ENCODE measurements at regions not wholly inside any gene's neighbourhood (a gene's known extent, or its start where the extent isn't known, plus 50 kb on each side); places are given as distances from the start of the nearest gene placed in this dataset.

- DNase-seq (ENCODE audit: low spot score) = no peak
Observed at GRCh38 chr21:34192646-34193285, 119.4 kb downstream of the MRPS6 start.

DNA sequence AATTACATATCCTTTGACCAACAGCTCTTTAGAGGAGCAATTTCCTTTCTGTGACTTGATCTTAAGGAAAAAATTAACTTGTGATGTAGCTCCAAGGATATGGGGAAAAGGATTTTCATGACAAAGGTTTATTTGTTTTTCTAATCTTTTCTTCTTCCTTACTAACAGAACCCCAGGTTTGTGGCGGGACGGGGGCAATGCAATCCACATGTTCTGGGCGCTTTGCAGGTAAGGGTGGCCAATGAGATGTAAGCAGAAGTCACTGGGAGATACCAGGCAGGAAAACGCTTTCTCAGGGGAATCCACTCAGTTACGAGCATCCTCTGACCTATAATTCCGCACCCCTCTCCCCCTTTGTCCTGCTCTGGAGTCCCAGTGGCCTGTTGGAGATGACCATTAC, 122.0 kb downstream of the MRPS6 start:
- no peak for DNase-seq (ENCODE audit: low spot score)

DNA sequence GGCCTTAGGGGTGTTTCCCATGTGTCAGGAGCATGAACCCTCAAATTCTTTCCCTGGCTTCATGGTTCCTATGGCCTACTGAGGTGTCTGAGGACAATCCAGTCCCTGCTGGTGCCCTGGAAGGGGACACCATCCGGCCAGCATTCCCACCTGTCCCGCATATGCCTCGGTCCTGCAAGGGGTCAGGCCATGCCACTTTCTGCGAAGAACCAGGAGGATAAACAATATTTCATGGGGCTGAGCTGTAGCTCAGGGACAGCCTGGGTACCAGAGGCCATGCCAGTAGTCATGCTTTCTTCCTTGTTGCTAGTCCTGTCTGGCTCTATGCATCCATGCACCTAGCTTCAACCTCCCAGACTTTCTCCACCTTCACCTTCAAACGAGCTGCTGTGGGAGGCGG, 123.6 kb downstream of the MRPS6 start:
- no peak for DNase-seq (ENCODE audit: low spot score)

GRCh38 chr21:34197561-34197960, 124.2 kb downstream of the MRPS6 start:
- DNase-seq (ENCODE audit: low spot score) = no peak

GRCh38 chr21:34198231-34199120, 125.1 kb downstream of the MRPS6 start:
- no peak for DNase-seq (ENCODE audit: low spot score)

DNA sequence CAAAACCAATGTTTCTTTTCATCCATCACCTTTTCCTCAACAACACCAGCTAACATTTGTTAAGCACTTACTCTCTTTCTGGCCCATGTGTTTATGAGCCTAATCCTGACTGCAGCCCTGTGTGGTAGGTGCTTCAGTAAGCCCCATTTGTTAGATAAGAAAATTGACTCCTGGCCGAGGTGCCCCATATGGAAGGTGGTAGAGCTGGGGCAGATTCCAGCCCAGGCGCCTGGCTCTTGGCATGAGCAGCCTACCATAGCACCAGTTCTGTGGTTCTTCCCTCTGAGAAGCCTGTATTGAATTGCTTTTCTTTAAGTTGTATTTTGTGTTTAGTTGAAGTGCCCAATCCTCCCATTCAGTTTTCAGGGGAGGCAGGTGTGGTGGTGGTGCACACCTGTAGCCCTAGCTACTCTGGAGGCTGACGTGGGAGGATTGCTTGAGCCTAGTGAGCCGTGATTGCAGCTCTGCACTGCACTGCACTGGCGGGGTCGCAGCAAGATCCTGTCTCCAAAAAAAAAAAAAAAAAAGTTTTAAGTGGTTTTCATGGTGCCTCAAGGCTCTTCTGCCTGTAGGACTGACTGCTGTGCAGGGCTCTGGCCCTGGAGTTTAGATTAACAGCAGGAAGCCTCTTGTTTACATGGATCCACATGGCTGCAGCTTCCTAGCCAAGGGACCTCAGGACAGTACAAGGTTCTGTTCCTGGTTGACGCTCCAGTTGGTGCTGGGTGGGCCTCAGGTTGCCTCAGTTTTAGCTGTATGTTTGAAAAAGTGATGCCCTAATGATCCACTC, 125.9 kb downstream of the MRPS6 start:
- no peak for DNase-seq (ENCODE audit: low spot score)

DNA sequence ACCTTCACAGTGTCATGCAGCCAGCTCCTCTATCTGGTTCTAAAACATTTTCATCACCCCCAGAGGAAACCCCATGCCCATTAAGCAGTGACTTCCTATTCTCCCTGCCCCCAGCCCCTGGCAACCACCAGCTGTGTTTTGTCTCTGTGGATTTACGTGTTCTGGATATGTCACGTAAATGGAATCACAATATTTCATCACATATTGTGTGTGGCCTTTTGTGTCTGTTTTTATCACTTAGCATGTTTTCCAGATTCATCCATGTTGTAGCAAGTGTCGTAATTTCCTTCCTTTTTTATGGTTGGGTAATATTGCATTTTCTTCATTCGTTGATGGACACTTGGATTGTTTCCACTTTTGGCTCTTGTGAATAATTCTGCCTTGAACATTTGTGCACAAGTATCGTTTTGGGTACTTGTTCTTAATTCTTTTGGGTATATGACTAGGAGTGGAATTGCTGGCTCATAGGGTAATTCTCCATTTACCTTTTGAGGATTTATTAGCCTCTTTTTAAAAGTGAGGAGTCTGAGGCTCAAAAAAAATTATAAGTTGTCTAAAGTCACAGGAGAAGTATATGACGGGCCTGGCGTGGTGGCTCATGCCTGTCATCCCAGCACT, 127.0 kb downstream of the MRPS6 start:
- DNase-seq (ENCODE audit: low spot score) = no peak

DNA sequence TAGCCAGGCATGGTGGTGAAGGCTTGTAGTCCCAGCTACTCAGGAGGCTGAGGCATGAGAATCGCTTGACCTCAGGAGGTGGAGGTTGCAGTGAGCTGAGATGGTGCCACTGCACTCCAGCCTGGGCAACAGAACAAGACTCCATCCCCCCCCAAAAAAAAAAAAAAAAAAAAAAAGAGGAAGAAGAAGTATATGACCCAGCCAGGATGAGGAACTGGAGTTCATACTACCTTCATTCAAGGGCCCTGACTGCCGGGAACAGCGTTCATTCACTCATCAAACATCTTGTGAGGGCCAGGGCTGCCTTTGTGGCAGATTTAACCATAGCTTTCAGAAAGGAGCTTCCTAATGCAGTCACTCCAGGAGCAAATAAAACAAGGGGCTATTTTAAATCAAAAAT, 127.6 kb downstream of the MRPS6 start:
- no peak for DNase-seq (ENCODE audit: low spot score)

DNA sequence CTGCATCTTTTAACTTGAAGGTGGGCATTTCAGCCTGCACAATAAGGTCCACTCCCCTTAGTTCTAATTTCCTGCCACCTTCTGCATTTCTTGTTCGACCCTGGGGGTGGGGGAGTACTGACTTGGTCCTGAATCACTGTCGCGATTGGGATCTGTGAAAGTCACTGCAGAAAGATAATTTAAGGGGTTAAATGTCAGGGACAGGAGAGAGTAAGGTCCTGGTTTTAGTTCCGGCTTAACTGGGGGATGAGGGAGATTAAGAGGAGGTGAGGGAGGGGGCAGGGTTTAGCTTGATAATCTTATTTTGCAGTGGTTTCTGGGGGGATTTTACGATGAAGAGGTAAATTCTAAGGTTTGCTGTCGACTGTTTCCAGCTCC, 128.1 kb downstream of the MRPS6 start:
- DNase-seq (ENCODE audit: low spot score) = no peak

GRCh38 chr21:34202553-34203372, 129.4 kb downstream of the MRPS6 start:
- no peak for DNase-seq (ENCODE audit: low spot score)

GRCh38 chr21:34203851-34204420, 130.6 kb downstream of the MRPS6 start:
- DNase-seq (ENCODE audit: low spot score) = no peak

DNA sequence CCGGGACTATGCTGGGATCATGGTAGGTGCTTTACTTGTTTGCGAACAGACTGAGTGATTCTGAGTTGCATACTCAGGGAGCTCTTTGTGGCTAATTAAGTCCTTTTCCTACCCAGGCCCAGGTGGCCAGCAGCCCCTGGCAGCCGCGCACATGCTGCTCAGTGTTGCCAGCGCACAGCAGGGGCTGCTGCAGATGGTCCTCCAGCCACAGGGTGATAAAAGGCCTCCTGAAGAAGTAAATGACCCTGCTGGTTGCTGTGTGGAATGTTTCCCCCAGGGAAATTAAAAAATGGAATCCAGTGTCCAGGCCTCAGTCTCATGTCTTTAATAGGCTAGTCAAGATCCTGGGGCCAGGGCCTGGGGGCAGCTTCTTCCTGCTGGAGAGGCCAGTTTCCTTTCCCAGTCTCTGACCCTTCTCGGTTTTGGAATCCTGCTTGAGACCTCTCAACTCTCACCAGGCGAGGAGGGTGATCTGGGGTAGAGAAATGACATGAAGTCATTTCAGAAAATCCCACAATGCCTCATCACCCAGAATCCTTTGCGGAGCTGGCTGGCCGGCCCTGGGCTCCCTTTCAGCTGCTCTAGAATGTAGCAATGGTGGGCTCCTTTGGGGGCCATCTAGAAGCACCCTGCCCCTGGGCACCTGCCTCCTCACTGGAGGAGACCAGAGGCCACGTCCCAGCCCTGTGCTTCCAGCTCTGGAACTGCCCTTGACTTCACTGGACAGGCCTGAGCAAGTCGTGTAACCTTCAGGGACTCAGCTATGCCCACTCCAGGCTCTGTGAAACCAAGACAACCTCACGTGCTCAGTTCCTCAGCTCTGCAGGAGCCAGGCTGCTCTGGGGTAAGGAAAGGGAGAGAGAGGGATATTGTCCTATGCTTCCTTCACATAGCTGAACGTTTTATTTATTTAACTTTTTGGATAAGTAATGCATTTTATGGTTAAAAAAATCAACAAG, 131.4 kb downstream of the MRPS6 start:
- DNase-seq (ENCODE audit: low spot score) = no peak

GRCh38 chr21:34205811-34206571, 132.6 kb downstream of the MRPS6 start:
- DNase-seq (ENCODE audit: low spot score) = peak; percentile 2

GRCh38 chr21:34213959-34214358, 140.6 kb downstream of the MRPS6 start:
- DNase-seq (ENCODE audit: low spot score) = no peak

GRCh38 chr21:34215501-34215900, 142.1 kb downstream of the MRPS6 start:
- no peak for DNase-seq (ENCODE audit: low spot score)

- DNase-seq (ENCODE audit: low spot score) = no peak
Observed at GRCh38 chr21:34215911-34216717, 142.7 kb downstream of the MRPS6 start.

DNA sequence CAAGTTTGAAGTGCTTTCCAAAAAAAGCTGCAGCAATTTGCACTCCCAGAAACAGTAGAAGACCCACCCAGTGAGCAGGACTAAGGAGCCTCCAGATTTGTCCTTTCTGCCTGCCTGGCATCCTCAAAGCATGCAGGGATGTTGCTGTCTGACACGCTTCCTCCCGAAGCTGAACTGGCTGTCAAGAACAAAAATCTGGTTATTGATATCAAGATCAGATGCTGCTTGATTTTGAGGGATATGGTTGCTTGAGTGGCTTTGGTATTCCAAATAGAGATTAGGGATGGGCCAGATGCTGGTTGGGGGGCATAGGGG, 143.3 kb downstream of the MRPS6 start:
- DNase-seq (ENCODE audit: low spot score) = no peak

DNA sequence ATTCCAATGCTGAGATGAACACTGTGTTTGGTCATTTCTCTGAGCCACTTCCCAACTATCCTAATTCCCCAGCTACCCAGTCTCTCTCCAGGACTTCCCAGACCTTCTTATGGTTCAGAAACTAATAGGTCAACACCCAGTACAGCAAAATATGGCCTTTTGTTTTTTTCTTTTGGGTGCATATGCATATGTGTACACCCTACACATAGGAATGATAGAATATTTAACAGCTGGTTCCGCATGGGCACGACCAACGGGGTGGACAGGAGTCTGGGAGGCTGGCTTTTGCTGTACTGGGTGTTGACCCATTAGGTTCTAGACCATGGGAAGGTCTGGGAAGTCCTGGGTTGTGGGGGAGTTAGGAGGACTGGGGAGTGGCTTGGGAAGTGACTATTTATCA, 143.9 kb downstream of the MRPS6 start:
- DNase-seq (ENCODE audit: low spot score) = no peak
